Spleen (tissue), 11 donors: ENCODE measurements at regions not wholly inside any gene's neighbourhood (a gene's known extent, or its start where the extent isn't known, plus 50 kb on each side); places are given as distances from the start of the nearest gene placed in this dataset.

Experiments
- DNase-seq: peaks from one replicate; pipeline ENCODE4 v3.0.0-alpha.2; 2020
- H3K27ac ChIP-seq, 8 donors: fragments of 200-600 bp; sonication (generic) in 7 of 8; 1 replicate in 4 of 8; 2 replicates in 4 of 8; pipeline versions ENCODE4 v1.5.0 to v1.8.0; 2016 to 2021; ENCODE audit warnings: inconsistent platforms in 4 of 8, mild to moderate bottlenecking in 4 of 8, moderate library complexity in 1 of 8
- H3K27me3 ChIP-seq, 7 donors: fragments of 200-600 bp; sonication (generic) in 6 of 7; replicated peaks in 1 of 7; 1 replicate in 4 of 7; 2 replicates in 3 of 7; pipeline versions ENCODE4 v1.5.0 to v1.8.0; 2016 to 2021; ENCODE audit warnings: inconsistent platforms in 3 of 7, mild to moderate bottlenecking in 1 of 7
- H3K36me3 ChIP-seq, 6 donors: fragments of 200-600 bp; sonication (generic) in 5 of 6; 1 replicate in 4 of 6; 2 replicates in 2 of 6; pipeline versions ENCODE4 v1.5.0 to v1.8.0; 2016 to 2021; ENCODE audit warnings: inconsistent platforms in 2 of 6
- H3K4me1 ChIP-seq, 6 donors: fragments of 200-600 bp; sonication (generic) in 5 of 6; 1 replicate in 3 of 6; 2 replicates in 3 of 6; pipeline versions ENCODE4 v1.5.0 to v1.8.0; 2016 to 2021; ENCODE audit warnings: inconsistent platforms in 3 of 6
- H3K4me3 ChIP-seq, 8 donors: fragments of 200-600 bp; sonication (generic) in 7 of 8; 1 replicate in 4 of 8; 2 replicates in 4 of 8; pipeline versions ENCODE4 v1.5.0 to v1.8.0; 2016 to 2021; ENCODE audit warnings: inconsistent platforms in 4 of 8, mild to moderate bottlenecking in 4 of 8, moderate library complexity in 2 of 8
- H3K9me3 ChIP-seq, 8 donors: fragments of 200-600 bp; sonication (generic) in 7 of 8; 1 replicate in 4 of 8; 2 replicates in 4 of 8; pipeline versions ENCODE4 v1.5.0 to v1.8.0; 2016 to 2021; ENCODE audit warnings: inconsistent platforms in 4 of 8
- CTCF ChIP-seq, 11 experiments: fragments of 200-600 bp in 7 of 11; fragments of 450-650 bp in 4 of 11; sonication (generic) in 4 of 11; IDR thresholded peaks in 8 of 11; conservative IDR thresholded peaks in 3 of 11; 1 replicate in 7 of 11; 2 replicates in 4 of 11; pipeline versions ENCODE4 v1.4.0 to v1.8.0; 2016 to 2021; ENCODE audit warnings: antibody characterized with exemption in 11 of 11, inconsistent platforms in 4 of 11, mild to moderate bottlenecking in 1 of 11
- POLR2A ChIP-seq, 3 donors: fragments of 450-650 bp; IDR thresholded peaks; one replicate each; pipeline ENCODE4 v1.5.1; 2017; ENCODE audit warnings: antibody characterized with exemption in 3 of 3, mild to moderate bottlenecking in 1 of 3
- POLR2AphosphoS5 ChIP-seq, 3 donors: sonication (generic); formaldehyde crosslinking; IDR thresholded peaks; one replicate each; pipeline ENCODE4 v1.5.1; 2017; ENCODE audit warnings: antibody characterized with exemption in 3 of 3
- WGBS, 5 donors: extraction: QIAGEN DNeasy Blood & Tissue Kit in 3 of 5; methylation state at CpG; one replicate each; pipeline versions ENCODE4 v1.1.5 to v1.1.7; 2013 to 2018; 5-methylcytosine and 5-hydroxymethylcytosine counted together
- intact Hi-C: fragments of 100-400 bp; cut with DNase I; formaldehyde crosslinking; loops from one replicate; pipeline ENCODE4 v1.15.0; 2023; ENCODE audit warnings: low total_unique reads
- donor health status: healthy with polysubstance abuse.
- donor health status: DM: no; HTN: no; CAD: no; lungs with moderate emphysema.
- donor health status: DM: no; HTN: no; CAD: no.
- donor health status: Bipolar disorder and iron deficiency.
- donor health status: healthy.
- donor health status: DM: no; HTN: no; CAD: no.
- donor health status: DM: yes; HTN: yes; CAD: no.

- Histone ChIP-seq H3K36me3 (no peaks in the 10 kb centered on the region), H3K4me3 (no peak overlapping the region), H3K27ac (no peak overlapping the region), H3K27me3 (no peaks in the 10 kb centered on the region), H3K4me1 (no peaks in the 10 kb centered on the region), H3K9me3 (no peaks in the 10 kb centered on the region)
- TF ChIP-seq CTCF (IDR thresholded peaks at IDR 0.05 in 8 of 11, conservative IDR thresholded peaks at IDR 0.05 in 3 of 11) = no peak
- no peak for TF ChIP-seq POLR2A (IDR thresholded peaks at IDR 0.05)
- no peak for TF ChIP-seq POLR2AphosphoS5 (IDR thresholded peaks at IDR 0.05)
- no peak for DNase-seq
- intact Hi-C loops = no loop called here
- WGBS, 5 donors = 32 to 46% (median 36%) methylated on average over 4 of the region's 4 CpGs
Measured at GRCh38 chr17:71398800-71399219, 722.0 kb upstream of the SOX9 start.

GRCh38 chr17:71399221-71399620 is 721.6 kb upstream of the SOX9 start:
- intact Hi-C loops = no loop called here
- H3K4me3 ChIP-seq = no peak overlapping the region
- WGBS, 5 donors = 41 to 56% (median 50%) methylated on average over 3 of the region's 3 CpGs
- no peaks in the 10 kb centered on the region for H3K27me3 ChIP-seq
- no peak overlapping the region for H3K27ac ChIP-seq
- DNase-seq = no peak
- no peaks in the 10 kb centered on the region for H3K36me3 ChIP-seq
- no peaks in the 10 kb centered on the region for H3K9me3 ChIP-seq
- H3K4me1 ChIP-seq = no peaks in the 10 kb centered on the region
- TF ChIP-seq CTCF (IDR thresholded peaks at IDR 0.05 in 8 of 11, conservative IDR thresholded peaks at IDR 0.05 in 3 of 11) (no peak), POLR2A (IDR thresholded peaks at IDR 0.05) (no peak), POLR2AphosphoS5 (IDR thresholded peaks at IDR 0.05) (no peak)

GRCh38 chr17:71399649-71400048 is 721.2 kb upstream of the SOX9 start:
- Histone ChIP-seq H3K36me3 (no peaks in the 10 kb centered on the region), H3K27me3 (no peaks in the 10 kb centered on the region), H3K4me3 (no peak overlapping the region), H3K27ac (no peak overlapping the region), H3K9me3 (no peaks in the 10 kb centered on the region), H3K4me1 (no peaks in the 10 kb centered on the region)
- intact Hi-C loops = no loop called here
- 28 to 67% (median 61%) methylated on average over 1 of the region's 1 CpG for WGBS, 5 donors
- TF ChIP-seq CTCF (IDR thresholded peaks at IDR 0.05 in 8 of 11, conservative IDR thresholded peaks at IDR 0.05 in 3 of 11) (no peak), POLR2AphosphoS5 (IDR thresholded peaks at IDR 0.05) (no peak), POLR2A (IDR thresholded peaks at IDR 0.05) (no peak)
- no peak for DNase-seq

- TF ChIP-seq CTCF (IDR thresholded peaks at IDR 0.05 in 8 of 11, conservative IDR thresholded peaks at IDR 0.05 in 3 of 11) (no peak), POLR2AphosphoS5 (IDR thresholded peaks at IDR 0.05) (no peak), POLR2A (IDR thresholded peaks at IDR 0.05) (no peak)
- Histone ChIP-seq H3K27me3 (no peaks in the 10 kb centered on the region), H3K4me1 (no peaks in the 10 kb centered on the region), H3K9me3 (peaks cover 0 to 4% (median 0%) of the 10 kb centered on the region in 8 donors), H3K27ac (no peak overlapping the region), H3K36me3 (no peaks in the 10 kb centered on the region), H3K4me3 (no peak overlapping the region)
- no peak for DNase-seq
- WGBS, 5 donors = 82 to 95% (median 88%) methylated on average over 1 of the region's 1 CpG
- intact Hi-C loops = no loop called here
Measured at GRCh38 chr17:71402007-71402406, 718.8 kb upstream of the SOX9 start.
